Panc1 (cell line): ENCODE measurements at regions not wholly inside any gene's neighbourhood (a gene's known extent, or its start where the extent isn't known, plus 50 kb on each side); places are given as distances from the start of the nearest gene placed in this dataset.

ENCODE experiments used
- ATAC-seq: fragments of 200-7000 bp; cut with Tn5 transposase; 2 replicates; pipeline ENCODE4 v1.9.1; 2020; ENCODE audit warnings: mild to moderate bottlenecking, moderate library complexity
- BruUV-seq: library from RNA; stranded (reverse); fragments of 400-500 nt; replicated peaks from 2 replicates; lab custom pipeline; 2021; lab: Mats Ljungman, UMichigan
- CTCF ChIA-PET: fragments of 300-600 bp; sonication (Branson Sonifier 250); formaldehyde crosslinking; loops from one replicate; lab custom pipeline; 2022; ENCODE audit warnings: antibody characterized with exemption; lab: Charles Lee
- POLR2A ChIA-PET: fragments of 300-600 bp; sonication (Branson Sonifier 250); formaldehyde crosslinking; loops from one replicate; lab custom pipeline; 2022; ENCODE audit warnings: antibody characterized with exemption; lab: Charles Lee
- DNase-seq: peaks from one replicate; pipeline ENCODE4 v3.0.0-alpha.2; 2010; ENCODE audit warnings: low read depth, low spot score
- H3K27ac ChIP-seq: 2 replicates; pipeline ENCODE4 v1.5.1; 2011; ENCODE audit warnings: mild to moderate bottlenecking, low read length, inconsistent platforms
- H3K27me3 ChIP-seq: fragments of 200-500 bp; sonication (Bioruptor generic); 2 replicates; pipeline ENCODE4 v1.6.0; 2014; ENCODE audit warnings: low read length, inconsistent platforms; ENCODE audit not compliant: control insufficient read depth, insufficient read depth
- H3K36me3 ChIP-seq: fragments of 200-500 bp; sonication (Bioruptor generic); 2 replicates; pipeline ENCODE4 v1.5.1; 2014; ENCODE audit warnings: inconsistent platforms, mild to moderate bottlenecking, low read length, moderate library complexity; ENCODE audit not compliant: control insufficient read depth, insufficient read depth
- H3K4me1 ChIP-seq: 2 replicates; pipeline ENCODE4 v1.5.1; 2011; ENCODE audit warnings: inconsistent platforms, mild to moderate bottlenecking, low read length, moderate library complexity; ENCODE audit not compliant: control insufficient read depth, insufficient read depth
- H3K4me3 ChIP-seq, 2 experiments: 2 replicates each; pipeline ENCODE4 v1.5.1; 2011 to 2012; ENCODE audit warnings: low read depth in 2 of 2, low read length in 2 of 2, mild to moderate bottlenecking in 2 of 2, inconsistent platforms in 1 of 2, moderate library complexity in 1 of 2
- H3K9me3 ChIP-seq: fragments of 200-500 bp; sonication (Bioruptor generic); 2 replicates; pipeline ENCODE4 v1.5.1; 2014; ENCODE audit warnings: low read depth, mild to moderate bottlenecking, inconsistent platforms, low read length, moderate library complexity; ENCODE audit not compliant: control insufficient read depth, insufficient read depth
- POLR2AphosphoS5 ChIP-seq: IDR thresholded peaks from 2 replicates; pipeline ENCODE4 v1.6.1; 2012; ENCODE audit warnings: mild to moderate bottlenecking, low read depth, low read length, moderate library complexity
- SIN3A ChIP-seq: IDR thresholded peaks from 2 replicates; pipeline ENCODE4 v1.6.1; 2012; ENCODE audit warnings: low read depth, mild to moderate bottlenecking, low read length, moderate library complexity, borderline replicate concordance; ENCODE audit not compliant: insufficient read depth
- TCF7L2 ChIP-seq: IDR thresholded peaks from 2 replicates; pipeline ENCODE4 v1.6.1; 2011; ENCODE audit warnings: mild to moderate bottlenecking, low read depth, low read length, inconsistent platforms
- in situ Hi-C: cut with HindIII; loops from 2 replicates; pipeline ENCODE4 v1.10.0; 2016; ENCODE audit warnings: low sequenced_read_pairs, low pct_unique_long_range_greater_than_20kb
- intact Hi-C: fragments of 100-400 bp; cut with micrococcal nuclease; formaldehyde crosslinking; loops from one replicate; pipeline ENCODE4 v1.10.0; 2022; ENCODE audit not compliant: unreplicated experiment
- TF ChIP-seq, protein P1 (sequence below): fragments of 450-650 bp; IDR thresholded peaks from 2 replicates; pipeline ENCODE4 v1.5.1; 2017; ENCODE audit warnings: mild to moderate bottlenecking
- TF ChIP-seq, protein P2 (sequence below), 2 experiments: IDR thresholded peaks; 2 replicates each; pipeline ENCODE4 v1.6.1; 2011 to 2012; ENCODE audit warnings: low read depth in 2 of 2, control low read depth in 1 of 2, low read length in 1 of 2, mild to moderate bottlenecking in 1 of 2, moderate library complexity in 1 of 2; ENCODE audit not compliant: insufficient read depth in 1 of 2

DNA sequence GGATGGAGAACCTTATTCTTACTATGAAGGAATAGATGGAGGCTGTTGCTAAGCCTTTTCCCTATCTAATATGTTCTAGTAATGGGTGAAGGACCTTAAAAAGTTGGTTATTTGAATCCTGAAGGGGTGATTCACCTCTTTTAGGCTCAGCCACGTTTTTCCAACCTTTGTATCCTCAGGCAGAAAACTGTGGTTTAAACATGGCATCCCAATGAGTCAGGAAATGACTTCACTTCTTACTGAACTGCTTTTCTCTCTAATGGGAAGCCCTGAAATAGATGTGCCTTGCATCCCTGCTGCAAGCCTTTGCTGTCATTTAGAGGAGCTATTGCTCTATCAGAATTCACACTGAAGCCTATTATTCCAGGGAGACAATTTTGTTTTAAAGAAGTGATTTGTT lies 191.0 kb upstream of the ARX start:
- POLR2A ChIA-PET: no interaction called here
- no peaks in the 10 kb centered on the region for H3K27me3 ChIP-seq
- no peak for ATAC-seq
- DNase-seq: no peak
- H3K36me3 ChIP-seq: no peaks in the 10 kb centered on the region
- CTCF ChIA-PET: no interaction called here
- no peaks in the 10 kb centered on the region for H3K4me1 ChIP-seq
- intact Hi-C loops (no loop called here), in situ Hi-C loops (no loop called here)
- no peaks in the 10 kb centered on the region for H3K9me3 ChIP-seq
- TF ChIP-seq, protein P1, sequence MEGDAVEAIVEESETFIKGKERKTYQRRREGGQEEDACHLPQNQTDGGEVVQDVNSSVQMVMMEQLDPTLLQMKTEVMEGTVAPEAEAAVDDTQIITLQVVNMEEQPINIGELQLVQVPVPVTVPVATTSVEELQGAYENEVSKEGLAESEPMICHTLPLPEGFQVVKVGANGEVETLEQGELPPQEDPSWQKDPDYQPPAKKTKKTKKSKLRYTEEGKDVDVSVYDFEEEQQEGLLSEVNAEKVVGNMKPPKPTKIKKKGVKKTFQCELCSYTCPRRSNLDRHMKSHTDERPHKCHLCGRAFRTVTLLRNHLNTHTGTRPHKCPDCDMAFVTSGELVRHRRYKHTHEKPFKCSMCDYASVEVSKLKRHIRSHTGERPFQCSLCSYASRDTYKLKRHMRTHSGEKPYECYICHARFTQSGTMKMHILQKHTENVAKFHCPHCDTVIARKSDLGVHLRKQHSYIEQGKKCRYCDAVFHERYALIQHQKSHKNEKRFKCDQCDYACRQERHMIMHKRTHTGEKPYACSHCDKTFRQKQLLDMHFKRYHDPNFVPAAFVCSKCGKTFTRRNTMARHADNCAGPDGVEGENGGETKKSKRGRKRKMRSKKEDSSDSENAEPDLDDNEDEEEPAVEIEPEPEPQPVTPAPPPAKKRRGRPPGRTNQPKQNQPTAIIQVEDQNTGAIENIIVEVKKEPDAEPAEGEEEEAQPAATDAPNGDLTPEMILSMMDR: no peak
- TF ChIP-seq SIN3A (no peak), TCF7L2 (no peak), POLR2AphosphoS5 (no peak)
- TF ChIP-seq, protein P2, sequence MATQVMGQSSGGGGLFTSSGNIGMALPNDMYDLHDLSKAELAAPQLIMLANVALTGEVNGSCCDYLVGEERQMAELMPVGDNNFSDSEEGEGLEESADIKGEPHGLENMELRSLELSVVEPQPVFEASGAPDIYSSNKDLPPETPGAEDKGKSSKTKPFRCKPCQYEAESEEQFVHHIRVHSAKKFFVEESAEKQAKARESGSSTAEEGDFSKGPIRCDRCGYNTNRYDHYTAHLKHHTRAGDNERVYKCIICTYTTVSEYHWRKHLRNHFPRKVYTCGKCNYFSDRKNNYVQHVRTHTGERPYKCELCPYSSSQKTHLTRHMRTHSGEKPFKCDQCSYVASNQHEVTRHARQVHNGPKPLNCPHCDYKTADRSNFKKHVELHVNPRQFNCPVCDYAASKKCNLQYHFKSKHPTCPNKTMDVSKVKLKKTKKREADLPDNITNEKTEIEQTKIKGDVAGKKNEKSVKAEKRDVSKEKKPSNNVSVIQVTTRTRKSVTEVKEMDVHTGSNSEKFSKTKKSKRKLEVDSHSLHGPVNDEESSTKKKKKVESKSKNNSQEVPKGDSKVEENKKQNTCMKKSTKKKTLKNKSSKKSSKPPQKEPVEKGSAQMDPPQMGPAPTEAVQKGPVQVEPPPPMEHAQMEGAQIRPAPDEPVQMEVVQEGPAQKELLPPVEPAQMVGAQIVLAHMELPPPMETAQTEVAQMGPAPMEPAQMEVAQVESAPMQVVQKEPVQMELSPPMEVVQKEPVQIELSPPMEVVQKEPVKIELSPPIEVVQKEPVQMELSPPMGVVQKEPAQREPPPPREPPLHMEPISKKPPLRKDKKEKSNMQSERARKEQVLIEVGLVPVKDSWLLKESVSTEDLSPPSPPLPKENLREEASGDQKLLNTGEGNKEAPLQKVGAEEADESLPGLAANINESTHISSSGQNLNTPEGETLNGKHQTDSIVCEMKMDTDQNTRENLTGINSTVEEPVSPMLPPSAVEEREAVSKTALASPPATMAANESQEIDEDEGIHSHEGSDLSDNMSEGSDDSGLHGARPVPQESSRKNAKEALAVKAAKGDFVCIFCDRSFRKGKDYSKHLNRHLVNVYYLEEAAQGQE (IDR thresholded peaks at IDR 0.05; ENCODE audit: insufficient read depth in 1 of 2, low read depth in 2 of 2, low read length in 1 of 2): no peak
- BruUV-seq: no TSS peak
- H3K27ac ChIP-seq: no peak overlapping the region
- H3K4me3 ChIP-seq: no peak overlapping the region

DNA sequence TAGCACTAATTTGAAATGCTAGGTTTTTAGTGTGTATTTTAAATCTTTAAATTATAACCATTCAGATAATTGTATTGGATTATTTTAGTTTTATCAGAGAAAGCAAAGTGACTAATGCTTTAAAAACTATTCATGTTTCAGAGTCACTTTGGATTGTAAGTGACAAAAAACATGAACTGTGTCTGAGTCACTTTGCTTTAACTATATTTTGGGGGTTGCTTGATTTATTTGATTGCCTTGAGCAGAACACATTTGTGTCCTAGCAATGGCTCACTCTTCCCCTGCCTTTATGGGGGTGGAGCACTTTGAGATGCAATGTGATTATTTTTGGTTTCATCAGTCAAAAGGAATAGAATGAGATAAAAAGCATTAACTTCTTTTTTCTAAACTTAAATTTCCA lies 188.4 kb upstream of the ARX start:
- H3K4me3 ChIP-seq: no peak overlapping the region
- intact Hi-C loops: no loop called here
- POLR2A ChIA-PET: no interaction called here
- TF ChIP-seq POLR2AphosphoS5 (no peak), SIN3A (no peak), TCF7L2 (no peak)
- TF ChIP-seq, protein P1: no peak
- TF ChIP-seq, protein P2 (IDR thresholded peaks at IDR 0.05; ENCODE audit: insufficient read depth in 1 of 2, low read depth in 2 of 2, low read length in 1 of 2): no peak
- H3K36me3 ChIP-seq: no peaks in the 10 kb centered on the region
- H3K9me3 ChIP-seq: no peaks in the 10 kb centered on the region
- no TSS peak for BruUV-seq
- H3K27ac ChIP-seq: no peak overlapping the region
- no peaks in the 10 kb centered on the region for H3K4me1 ChIP-seq
- no peak for DNase-seq
- in situ Hi-C loops: no loop called here
- H3K27me3 ChIP-seq: no peaks in the 10 kb centered on the region
- no peak for ATAC-seq
- CTCF ChIA-PET: no interaction called here
